Middle frontal gyrus (tissue), 1 donor: ENCODE measurements at regions not wholly inside any gene's neighbourhood (a gene's known extent, or its start where the extent isn't known, plus 50 kb on each side); places are given as distances from the start of the nearest gene placed in this dataset.

Source experiments
- DNase-seq: peaks from one replicate; pipeline ENCODE4 v3.0.0-alpha.2; 2015; ENCODE audit warnings: low spot score; ENCODE audit errors: extremely low spot score

DNA sequence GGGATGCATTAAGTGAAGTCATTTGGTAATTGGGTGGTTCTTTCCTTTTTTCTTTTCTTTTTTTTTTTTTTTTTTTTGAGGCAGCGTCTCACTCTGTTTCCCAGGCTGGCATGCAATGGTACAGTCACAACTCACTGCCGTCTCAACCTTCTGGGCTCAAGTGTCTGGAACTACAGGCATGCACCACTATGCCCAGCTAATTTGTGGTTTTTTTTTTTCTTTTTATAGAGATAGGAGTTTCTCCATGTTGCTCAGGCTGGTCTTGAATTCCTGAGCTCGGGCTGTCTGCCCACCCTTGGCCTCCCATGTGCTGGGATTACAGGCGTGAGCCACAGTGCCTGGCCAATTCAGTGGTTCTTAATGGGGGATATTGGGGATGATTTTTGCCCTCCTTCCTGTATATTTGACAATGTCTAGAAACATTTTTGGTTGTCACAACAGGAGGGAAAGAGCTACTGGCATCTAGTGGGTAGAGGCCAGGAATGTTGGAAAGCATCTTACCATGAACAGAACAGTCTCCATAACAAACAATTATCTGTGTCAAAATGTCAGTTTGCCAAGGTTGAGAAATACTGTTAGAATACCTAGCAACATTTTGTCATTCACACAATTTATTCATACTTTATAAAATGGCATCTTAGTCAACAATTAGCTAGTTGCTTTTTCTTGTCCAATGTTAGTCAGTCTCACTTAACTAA is 79.4 kb upstream of the CNTN3 start:
- no peak for DNase-seq

DNA sequence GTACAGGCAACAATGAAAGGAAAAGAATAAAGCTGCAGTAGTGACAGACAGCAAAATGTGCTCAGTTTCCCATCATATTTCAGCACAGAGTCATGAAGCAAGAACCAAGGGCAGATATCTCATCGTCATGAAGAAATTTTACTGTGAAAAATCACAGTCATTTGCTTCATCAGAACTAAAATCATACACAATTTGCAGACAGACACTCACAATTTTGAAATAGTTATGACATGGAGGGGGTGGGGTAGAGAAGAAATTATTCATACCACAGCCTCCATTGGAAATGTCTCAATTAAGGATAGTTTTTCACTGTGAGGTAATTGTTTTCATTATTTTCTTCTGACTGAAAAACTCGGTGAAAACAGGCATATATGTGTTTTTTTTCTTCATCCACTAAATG is 78.8 kb upstream of the CNTN3 start:
- DNase-seq, result no peak

DNA sequence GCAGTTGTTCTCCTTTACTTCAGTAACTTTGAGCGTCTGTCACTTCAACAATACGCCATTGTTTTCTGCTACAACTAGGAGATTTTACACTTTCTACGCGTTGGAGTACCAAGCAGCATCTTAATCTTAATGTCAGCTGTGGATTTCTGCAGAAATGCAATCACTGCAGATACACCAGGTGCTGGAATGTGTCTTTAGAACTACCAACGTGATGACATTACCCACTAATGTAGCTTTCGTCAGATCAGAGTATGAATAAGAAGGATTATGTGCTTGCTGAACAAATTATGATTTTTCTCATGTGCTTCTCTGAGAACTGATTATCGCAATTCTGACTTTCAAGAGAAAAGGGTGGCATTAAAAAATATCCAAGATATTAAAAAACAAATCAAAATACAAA is 77.5 kb upstream of the CNTN3 start:
- DNase-seq, result no peak

DNA sequence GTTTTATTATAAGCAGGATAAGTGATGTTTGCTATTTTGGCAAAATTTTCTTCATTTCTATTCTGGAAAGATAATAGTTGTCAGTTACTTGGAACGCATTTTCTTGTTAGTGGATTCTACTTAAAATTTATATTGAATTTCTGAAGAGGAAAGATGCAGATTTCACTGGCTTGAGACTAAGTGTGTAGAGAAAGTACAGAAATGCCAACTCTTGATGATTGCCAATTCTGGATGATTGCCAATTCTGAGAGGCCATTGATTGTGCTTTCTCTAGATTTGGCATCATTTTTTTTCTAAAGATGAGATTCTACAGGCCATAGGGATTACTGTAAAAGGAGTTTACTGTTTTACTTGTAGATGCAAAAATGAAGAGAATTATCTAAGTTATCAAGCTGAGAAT is 58.9 kb upstream of the CNTN3 start:
- DNase-seq, result no peak

DNA sequence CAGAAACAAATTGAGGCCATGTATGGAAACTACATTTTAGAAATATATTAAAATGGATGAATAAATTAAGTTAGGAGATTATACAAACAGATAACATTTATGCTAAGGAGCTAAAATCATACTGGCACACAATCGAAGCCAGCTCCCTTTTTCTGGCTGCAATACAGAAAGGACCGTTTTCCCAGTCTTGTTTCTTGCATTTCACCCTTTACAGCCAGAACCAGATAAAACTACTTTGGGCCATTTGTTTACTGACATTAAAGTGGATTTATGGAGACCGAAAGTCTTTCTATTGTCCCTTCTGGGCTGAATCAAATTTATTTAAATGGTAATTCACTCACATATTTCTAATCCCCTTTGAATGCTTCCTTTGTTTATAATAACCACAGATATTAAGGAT is 50.1 kb upstream of the CNTN3 start:
- no peak for DNase-seq
